Skeletal muscle cell (primary cell): ENCODE measurements at regions not wholly inside any gene's neighbourhood (a gene's known extent, or its start where the extent isn't known, plus 50 kb on each side); places are given as distances from the start of the nearest gene placed in this dataset.

ENCODE experiments used
- DNase-seq: peaks from one replicate; pipeline ENCODE4 v3.0.0-alpha.2; 2010; ENCODE audit warnings: low read depth
- H3K4me3 ChIP-seq: 2 replicates; pipeline ENCODE4 v1.5.1; 2011; ENCODE audit warnings: low read depth, mild to moderate bottlenecking, control low read depth, low read length, moderate library complexity

GRCh38 chr2:220272656-220273055, 645.2 kb downstream of the SLC4A3 start:
- no peak overlapping the region for H3K4me3 ChIP-seq
- DNase-seq: no peak

- no peak overlapping the region for H3K4me3 ChIP-seq
- no peak for DNase-seq
Observed at GRCh38 chr2:220273082-220273481, 645.7 kb downstream of the SLC4A3 start.

GRCh38 chr2:220275454-220275853, 648.0 kb downstream of the SLC4A3 start:
- no peak overlapping the region for H3K4me3 ChIP-seq
- DNase-seq: no peak

GRCh38 chr2:220276741-220277444, 649.5 kb downstream of the SLC4A3 start:
- DNase-seq: peak; percentile 33
- no peak overlapping the region for H3K4me3 ChIP-seq

GRCh38 chr2:220277445-220277975, 650.1 kb downstream of the SLC4A3 start:
- H3K4me3 ChIP-seq: no peak overlapping the region
- peak; percentile 67 for DNase-seq

GRCh38 chr2:220278022-220278421, 650.6 kb downstream of the SLC4A3 start:
- DNase-seq: no peak
- H3K4me3 ChIP-seq: no peak overlapping the region

- H3K4me3 ChIP-seq: no peak overlapping the region
- peak; percentile 72 for DNase-seq
Observed at GRCh38 chr2:220279372-220279771, 651.9 kb downstream of the SLC4A3 start.

- no peak for DNase-seq
- H3K4me3 ChIP-seq: no peak overlapping the region
Observed at GRCh38 chr2:220279840-220280239, 652.4 kb downstream of the SLC4A3 start.

- H3K4me3 ChIP-seq: no peak overlapping the region
- DNase-seq: no peak
Observed at GRCh38 chr2:220280736-220281135, 653.3 kb downstream of the SLC4A3 start.

GRCh38 chr2:220281771-220282170, 654.3 kb downstream of the SLC4A3 start:
- no peak overlapping the region for H3K4me3 ChIP-seq
- no peak for DNase-seq

- H3K4me3 ChIP-seq: no peak overlapping the region
- DNase-seq: no peak
Observed at GRCh38 chr2:220282236-220282635, 654.8 kb downstream of the SLC4A3 start.

GRCh38 chr2:220293966-220294365, 666.5 kb downstream of the SLC4A3 start:
- no peak overlapping the region for H3K4me3 ChIP-seq
- DNase-seq: no peak

GRCh38 chr2:220296174-220296573, 668.7 kb downstream of the SLC4A3 start:
- H3K4me3 ChIP-seq: no peak overlapping the region
- no peak for DNase-seq

GRCh38 chr2:220297093-220297492, 669.7 kb downstream of the SLC4A3 start:
- no peak for DNase-seq
- no peak overlapping the region for H3K4me3 ChIP-seq

GRCh38 chr2:220300806-220301205, 673.4 kb downstream of the SLC4A3 start:
- no peak for DNase-seq
- H3K4me3 ChIP-seq: no peak overlapping the region

- DNase-seq: no peak
Observed at GRCh38 chr2:220302756-220303155, 675.3 kb downstream of the SLC4A3 start.

GRCh38 chr2:220309215-220309614, 681.8 kb downstream of the SLC4A3 start:
- H3K4me3 ChIP-seq: no peak overlapping the region
- no peak for DNase-seq

More at GRCh38 chr2:220302756-220303155, 675.3 kb downstream of the SLC4A3 start:
- no peak overlapping the region for H3K4me3 ChIP-seq

GRCh38 chr2:220310451-220310861, 683.0 kb downstream of the SLC4A3 start:
- H3K4me3 ChIP-seq: no peak overlapping the region
- no peak for DNase-seq

GRCh38 chr2:220315098-220315823, 687.8 kb downstream of the SLC4A3 start:
- DNase-seq: no peak
- H3K4me3 ChIP-seq: no peak overlapping the region

- no peak overlapping the region for H3K4me3 ChIP-seq
- DNase-seq: no peak
Observed at GRCh38 chr2:220318037-220318436, 690.6 kb downstream of the SLC4A3 start.

GRCh38 chr2:220318508-220318907, 691.1 kb downstream of the SLC4A3 start:
- DNase-seq: no peak
- H3K4me3 ChIP-seq: no peak overlapping the region
